Chondrocyte (in vitro differentiated cells): ENCODE measurements at regions not wholly inside any gene's neighbourhood (a gene's known extent, or its start where the extent isn't known, plus 50 kb on each side); places are given as distances from the start of the nearest gene placed in this dataset.

ENCODE experiments used
- DNase-seq: peaks from one replicate; pipeline ENCODE4 v3.0.0; 2021; ENCODE audit warnings: mixed read lengths, low spot score
- H3K27ac Mint-ChIP-seq: one replicate; pipeline ENCODE4 v1.8.0; 2021; ENCODE audit warnings: mild to moderate bottlenecking, moderate library complexity, mixed read lengths; ENCODE audit not compliant: unreplicated experiment
- H3K27me3 Mint-ChIP-seq: 2 replicates; pipeline ENCODE4 v1.8.0; 2021; ENCODE audit warnings: low read depth, mixed read lengths
- H3K36me3 Mint-ChIP-seq: 2 replicates; pipeline ENCODE4 v1.8.0; 2021; ENCODE audit warnings: low read depth, mixed read lengths
- H3K4me1 Mint-ChIP-seq: 2 replicates; pipeline ENCODE4 v1.8.0; 2021; ENCODE audit warnings: low read depth, mild to moderate bottlenecking, mixed read lengths
- H3K4me3 Mint-ChIP-seq: one replicate; pipeline ENCODE4 v1.8.0; 2021; ENCODE audit warnings: mild to moderate bottlenecking, moderate library complexity, mixed read lengths; ENCODE audit not compliant: unreplicated experiment
- H3K9me3 Mint-ChIP-seq: 2 replicates; pipeline ENCODE4 v1.8.0; 2021; ENCODE audit warnings: low read depth, mixed read lengths
- TF ChIP-seq, protein P1 (sequence below): fragments of 200-600 bp; sonication (generic); IDR thresholded peaks from 2 replicates; pipeline ENCODE4 v1.5.0; 2021; ENCODE audit warnings: antibody characterized with exemption, mild to moderate bottlenecking, moderate library complexity

- Mint-ChIP-seq H3K36me3 (no peaks in the 10 kb centered on the region), H3K9me3 (peaks cover 6% of the 10 kb centered on the region), H3K4me1 (peaks cover 17% of the 10 kb centered on the region), H3K27ac (peak overlapping the region; percentile 45), H3K4me3 (no peak overlapping the region), H3K27me3 (peaks cover 2% of the 10 kb centered on the region)
- no peak for DNase-seq
- TF ChIP-seq, protein P1, sequence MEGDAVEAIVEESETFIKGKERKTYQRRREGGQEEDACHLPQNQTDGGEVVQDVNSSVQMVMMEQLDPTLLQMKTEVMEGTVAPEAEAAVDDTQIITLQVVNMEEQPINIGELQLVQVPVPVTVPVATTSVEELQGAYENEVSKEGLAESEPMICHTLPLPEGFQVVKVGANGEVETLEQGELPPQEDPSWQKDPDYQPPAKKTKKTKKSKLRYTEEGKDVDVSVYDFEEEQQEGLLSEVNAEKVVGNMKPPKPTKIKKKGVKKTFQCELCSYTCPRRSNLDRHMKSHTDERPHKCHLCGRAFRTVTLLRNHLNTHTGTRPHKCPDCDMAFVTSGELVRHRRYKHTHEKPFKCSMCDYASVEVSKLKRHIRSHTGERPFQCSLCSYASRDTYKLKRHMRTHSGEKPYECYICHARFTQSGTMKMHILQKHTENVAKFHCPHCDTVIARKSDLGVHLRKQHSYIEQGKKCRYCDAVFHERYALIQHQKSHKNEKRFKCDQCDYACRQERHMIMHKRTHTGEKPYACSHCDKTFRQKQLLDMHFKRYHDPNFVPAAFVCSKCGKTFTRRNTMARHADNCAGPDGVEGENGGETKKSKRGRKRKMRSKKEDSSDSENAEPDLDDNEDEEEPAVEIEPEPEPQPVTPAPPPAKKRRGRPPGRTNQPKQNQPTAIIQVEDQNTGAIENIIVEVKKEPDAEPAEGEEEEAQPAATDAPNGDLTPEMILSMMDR, result no peak
Measured at GRCh38 chr20:4513720-4514119, 172.5 kb upstream of the PRNP start.

GRCh38 chr20:4512891-4513550, 173.2 kb upstream of the PRNP start:
- Mint-ChIP-seq H3K27ac (peak overlapping the region; percentile 32), H3K36me3 (no peaks in the 10 kb centered on the region), H3K9me3 (peaks cover 6% of the 10 kb centered on the region), H3K4me1 (peaks cover 18% of the 10 kb centered on the region), H3K27me3 (peaks cover 2% of the 10 kb centered on the region), H3K4me3 (no peak overlapping the region)
- DNase-seq, result no peak
- TF ChIP-seq, protein P1, result no peak

DNA sequence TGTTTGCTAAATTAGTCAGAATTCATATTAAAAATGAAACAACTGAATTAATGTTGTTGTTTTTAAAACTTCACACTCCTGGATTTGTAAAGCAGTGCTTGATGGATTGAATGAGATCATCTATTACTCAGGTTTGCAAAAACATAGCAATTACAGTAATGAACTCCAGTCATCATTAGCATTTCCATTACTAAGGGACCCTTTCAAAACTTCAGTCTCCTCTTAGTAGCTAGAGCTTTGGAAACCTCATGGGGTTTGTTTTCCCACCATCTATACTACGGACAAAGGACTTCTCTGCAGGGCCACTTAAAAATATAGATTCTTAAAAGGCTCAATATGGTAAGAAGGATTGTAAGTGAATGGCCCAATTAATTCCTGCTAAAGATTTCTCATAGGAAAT, 174.5 kb upstream of the PRNP start:
- Mint-ChIP-seq H3K4me1 (peaks cover 29% of the 10 kb centered on the region), H3K27ac (no peak overlapping the region), H3K9me3 (peaks cover 6% of the 10 kb centered on the region), H3K4me3 (no peak overlapping the region), H3K27me3 (no peaks in the 10 kb centered on the region), H3K36me3 (no peaks in the 10 kb centered on the region)
- TF ChIP-seq, protein P1, result no peak
- no peak for DNase-seq

DNA sequence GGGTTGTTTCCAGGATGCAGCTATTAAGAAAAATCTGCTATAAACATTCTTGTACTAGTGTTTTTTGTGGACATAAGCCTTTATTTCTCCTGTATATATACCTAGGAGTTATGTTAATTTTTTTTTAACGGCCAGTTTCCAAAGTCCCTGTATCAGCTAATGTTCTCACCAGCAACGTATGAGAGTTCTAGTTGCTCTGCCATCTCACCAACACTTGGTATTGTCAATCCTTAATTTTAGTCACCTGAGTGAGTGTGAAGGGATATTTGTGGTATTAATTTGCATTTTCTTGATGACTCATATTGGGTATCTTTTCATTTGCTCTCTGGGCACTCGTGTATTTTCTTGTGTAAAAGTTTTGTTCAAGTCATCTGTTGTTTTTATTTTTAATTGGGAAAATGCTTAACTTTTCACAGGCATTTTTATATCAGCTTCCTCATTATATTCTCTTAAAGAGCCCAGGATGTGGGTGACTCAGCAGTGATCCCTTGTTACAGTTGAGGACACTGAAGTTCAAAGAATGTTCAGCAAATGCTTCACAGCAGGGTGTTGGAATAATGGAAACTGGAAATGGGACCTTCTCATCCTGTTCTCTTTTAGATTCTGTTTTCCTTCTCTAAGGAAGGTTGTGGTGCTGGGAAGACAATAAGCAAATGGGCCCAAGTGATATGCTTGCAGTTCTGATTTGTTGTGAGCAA, 176.3 kb upstream of the PRNP start:
- TF ChIP-seq, protein P1, result no peak
- H3K27ac Mint-ChIP-seq, result no peak overlapping the region
- no peak for DNase-seq

GRCh38 chr20:4508773-4509172, 177.5 kb upstream of the PRNP start:
- H3K36me3 Mint-ChIP-seq, result no peaks in the 10 kb centered on the region
- no peak overlapping the region for H3K27ac Mint-ChIP-seq
- peaks cover 28% of the 10 kb centered on the region for H3K4me1 Mint-ChIP-seq
- H3K9me3 Mint-ChIP-seq, result peaks cover 12% of the 10 kb centered on the region
- no peak for DNase-seq
- no peaks in the 10 kb centered on the region for H3K27me3 Mint-ChIP-seq
- TF ChIP-seq, protein P1, result no peak
- H3K4me3 Mint-ChIP-seq, result no peak overlapping the region

More for the DNA sequence above, 176.3 kb upstream of the PRNP start:
- peaks cover 29% of the 10 kb centered on the region for H3K4me1 Mint-ChIP-seq
- H3K4me3 Mint-ChIP-seq, result no peak overlapping the region
- no peaks in the 10 kb centered on the region for H3K36me3 Mint-ChIP-seq
- H3K9me3 Mint-ChIP-seq, result peaks cover 12% of the 10 kb centered on the region
- H3K27me3 Mint-ChIP-seq, result no peaks in the 10 kb centered on the region
